Ovary (tissue), 7 donors: ENCODE measurements at regions not wholly inside any gene's neighbourhood (a gene's known extent, or its start where the extent isn't known, plus 50 kb on each side); places are given as distances from the start of the nearest gene placed in this dataset.
A peak's percentile ranks its signal among the peaks of the same experiment; 100 is the strongest.

Experiments used
- DNase-seq, 5 donors: peaks; one replicate each; pipeline ENCODE4 v3.0.0-alpha.2; 2019 to 2020
- H3K27ac ChIP-seq, 2 donors: fragments of 200-600 bp; one replicate each; pipeline versions ENCODE4 v1.5.1 to v1.8.0; 2019 to 2022
- H3K27me3 ChIP-seq: fragments of 200-600 bp; one replicate; pipeline ENCODE4 v1.8.0; 2022
- H3K36me3 ChIP-seq: fragments of 200-600 bp; sonication (generic); one replicate; pipeline ENCODE4 v1.5.1; 2019
- H3K4me1 ChIP-seq: one replicate; pipeline ENCODE4 v1.8.1; 2013; ENCODE audit warnings: mild to moderate bottlenecking, moderate library complexity; ENCODE audit not compliant: insufficient read depth
- H3K4me3 ChIP-seq: fragments of 200-600 bp; sonication (generic); one replicate; pipeline ENCODE4 v1.5.1; 2017
- H3K9me3 ChIP-seq, 2 donors: fragments of 200-600 bp in 1 of 2; sonication (generic) in 1 of 2; one replicate each; pipeline versions ENCODE4 v1.5.1 to v1.8.1; 2013 to 2019; ENCODE audit warnings: mild to moderate bottlenecking in 1 of 2, moderate library complexity in 1 of 2
- EP300 ChIP-seq: sonication (generic); formaldehyde crosslinking; IDR thresholded peaks from one replicate; pipeline ENCODE4 v1.6.1; 2017; ENCODE audit warnings: antibody characterized with exemption
- POLR2A ChIP-seq: fragments of 450-650 bp; IDR thresholded peaks from one replicate; pipeline ENCODE4 v1.6.1; 2017; ENCODE audit warnings: antibody characterized with exemption, mild to moderate bottlenecking, moderate library complexity
- WGBS, 3 donors: extraction: QIAGEN DNeasy Blood & Tissue Kit in 1 of 3; methylation state at CpG; one replicate each; pipeline versions ENCODE4 v1.1.5 to v1.1.7; 2013 to 2017; 5-methylcytosine and 5-hydroxymethylcytosine counted together
- intact Hi-C, 4 donors: fragments of 100-400 bp; cut with DNase I; formaldehyde crosslinking; loops; one replicate each; pipeline versions ENCODE4 v1.11.0 to v1.15.1; 2022 to 2023
- TF ChIP-seq, protein P1 (sequence below), 3 donors: fragments of 450-650 bp in 2 of 3; fragments of 200-600 bp in 1 of 3; IDR thresholded peaks; one replicate each; pipeline versions ENCODE4 v1.5.1 to v1.8.0; 2016 to 2022; ENCODE audit warnings: antibody characterized with exemption in 3 of 3, mild to moderate bottlenecking in 1 of 3
- donor health status: DM: no; HTN: no; CAD: no; lungs with moderate emphysema.
- donor health status: DM: no; HTN: no; CAD: no.
- donor health status: Bipolar disorder and iron deficiency.
- donor health status: DM: no; HTN: no; CAD: no.
- donor health status: DM: yes; HTN: yes; CAD: no.

DNA sequence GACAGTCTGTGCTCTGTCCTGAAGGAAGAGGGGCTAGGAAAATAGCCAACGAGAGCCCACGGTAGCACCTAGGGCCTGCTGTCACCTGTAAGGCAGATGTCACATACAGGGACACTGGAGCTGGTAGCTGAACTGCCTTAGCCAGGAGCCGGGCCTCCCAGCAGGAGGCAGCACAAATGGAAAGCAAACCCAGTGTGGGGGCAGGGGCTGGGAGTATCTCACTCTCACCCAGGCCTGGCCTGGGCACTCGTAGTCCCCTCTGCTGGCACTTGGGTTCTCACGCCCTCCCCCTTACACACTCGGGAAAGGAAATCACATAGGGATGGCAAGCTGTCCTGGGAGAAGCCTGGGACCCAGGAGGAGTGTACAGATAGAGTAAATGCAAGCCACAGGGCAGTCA is 173.1 kb upstream of the CHRNA7 start:
- Histone ChIP-seq H3K27me3 (no peaks in the 10 kb centered on the region), H3K9me3 (no peaks in the 10 kb centered on the region), H3K4me1 (no peaks in the 10 kb centered on the region), H3K36me3 (no peaks in the 10 kb centered on the region), H3K4me3 (no peak overlapping the region), H3K27ac (no peak overlapping the region)
- TF ChIP-seq EP300 (no peak), POLR2A (no peak)
- TF ChIP-seq, protein P1, sequence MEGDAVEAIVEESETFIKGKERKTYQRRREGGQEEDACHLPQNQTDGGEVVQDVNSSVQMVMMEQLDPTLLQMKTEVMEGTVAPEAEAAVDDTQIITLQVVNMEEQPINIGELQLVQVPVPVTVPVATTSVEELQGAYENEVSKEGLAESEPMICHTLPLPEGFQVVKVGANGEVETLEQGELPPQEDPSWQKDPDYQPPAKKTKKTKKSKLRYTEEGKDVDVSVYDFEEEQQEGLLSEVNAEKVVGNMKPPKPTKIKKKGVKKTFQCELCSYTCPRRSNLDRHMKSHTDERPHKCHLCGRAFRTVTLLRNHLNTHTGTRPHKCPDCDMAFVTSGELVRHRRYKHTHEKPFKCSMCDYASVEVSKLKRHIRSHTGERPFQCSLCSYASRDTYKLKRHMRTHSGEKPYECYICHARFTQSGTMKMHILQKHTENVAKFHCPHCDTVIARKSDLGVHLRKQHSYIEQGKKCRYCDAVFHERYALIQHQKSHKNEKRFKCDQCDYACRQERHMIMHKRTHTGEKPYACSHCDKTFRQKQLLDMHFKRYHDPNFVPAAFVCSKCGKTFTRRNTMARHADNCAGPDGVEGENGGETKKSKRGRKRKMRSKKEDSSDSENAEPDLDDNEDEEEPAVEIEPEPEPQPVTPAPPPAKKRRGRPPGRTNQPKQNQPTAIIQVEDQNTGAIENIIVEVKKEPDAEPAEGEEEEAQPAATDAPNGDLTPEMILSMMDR (IDR thresholded peaks at IDR 0.05), result no peak
- intact Hi-C loops, result no loop called here
- WGBS, 3 donors, result 51 to 59% (median 58%) methylated on average over 6 of the region's 6 CpGs
- DNase-seq, result no peak

DNA sequence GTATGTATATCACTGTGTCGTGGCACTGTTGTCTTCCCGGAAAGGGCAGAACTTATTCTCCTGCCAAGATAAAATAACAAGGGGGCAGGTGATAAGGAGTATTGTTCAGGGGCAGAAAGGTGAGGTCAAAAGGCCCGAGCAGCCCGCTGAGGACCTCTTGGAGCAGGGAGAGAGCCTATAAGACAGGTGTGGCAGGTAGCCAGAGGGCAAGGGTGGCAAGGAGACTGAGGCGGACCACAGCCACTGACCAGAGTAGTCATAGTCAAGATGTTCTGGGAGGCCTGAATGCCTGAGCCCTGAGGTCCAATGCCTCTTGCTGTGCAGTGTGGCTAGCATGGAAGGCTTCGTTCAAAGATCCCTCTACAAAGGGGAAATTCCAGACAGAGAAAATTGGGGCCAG is 172.3 kb upstream of the CHRNA7 start:
- no peak for TF ChIP-seq POLR2A
- TF ChIP-seq, protein P1 (IDR thresholded peaks at IDR 0.05), result no peak
- no peak for TF ChIP-seq EP300
- H3K4me3 ChIP-seq, result no peak overlapping the region
- no peaks in the 10 kb centered on the region for H3K4me1 ChIP-seq
- no peaks in the 10 kb centered on the region for H3K9me3 ChIP-seq
- no peak for DNase-seq
- H3K27me3 ChIP-seq, result no peaks in the 10 kb centered on the region
- H3K36me3 ChIP-seq, result no peaks in the 10 kb centered on the region
- 84 to 90% (median 84%) methylated on average over 6 of the region's 6 CpGs for WGBS, 3 donors
- H3K27ac ChIP-seq, result no peak overlapping the region
- intact Hi-C loops, result no loop called here

DNA sequence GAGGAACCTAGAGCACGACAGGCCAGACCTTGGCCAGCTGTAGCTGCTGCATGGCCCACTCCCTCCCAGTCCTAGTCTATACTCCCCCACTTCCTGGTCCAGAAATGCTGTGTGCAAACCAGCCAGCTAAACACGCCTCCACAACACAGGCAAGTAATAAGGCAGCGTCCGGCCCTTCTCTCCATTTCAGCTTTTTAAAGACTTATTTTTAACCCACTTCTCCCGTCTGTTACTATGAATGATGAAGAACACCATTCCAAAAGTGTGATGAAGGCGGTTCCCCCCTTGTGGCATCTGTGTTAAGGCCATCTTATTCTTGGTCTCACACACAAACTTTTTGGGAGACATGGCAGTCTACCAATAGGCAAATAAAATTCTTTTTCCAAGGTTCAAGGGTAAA is 164.1 kb upstream of the CHRNA7 start:
- Histone ChIP-seq H3K27ac (no peak overlapping the region), H3K36me3 (no peaks in the 10 kb centered on the region), H3K4me1 (peaks cover 1% of the 10 kb centered on the region), H3K27me3 (no peaks in the 10 kb centered on the region), H3K9me3 (no peaks in the 10 kb centered on the region), H3K4me3 (no peak overlapping the region)
- TF ChIP-seq EP300 (no peak), POLR2A (no peak)
- TF ChIP-seq, protein P1 (IDR thresholded peaks at IDR 0.05), result no peak
- intact Hi-C loops, result no loop called here
- 18 to 22% (median 20%) methylated on average over 6 of the region's 6 CpGs for WGBS, 3 donors
- no peak for DNase-seq

DNA sequence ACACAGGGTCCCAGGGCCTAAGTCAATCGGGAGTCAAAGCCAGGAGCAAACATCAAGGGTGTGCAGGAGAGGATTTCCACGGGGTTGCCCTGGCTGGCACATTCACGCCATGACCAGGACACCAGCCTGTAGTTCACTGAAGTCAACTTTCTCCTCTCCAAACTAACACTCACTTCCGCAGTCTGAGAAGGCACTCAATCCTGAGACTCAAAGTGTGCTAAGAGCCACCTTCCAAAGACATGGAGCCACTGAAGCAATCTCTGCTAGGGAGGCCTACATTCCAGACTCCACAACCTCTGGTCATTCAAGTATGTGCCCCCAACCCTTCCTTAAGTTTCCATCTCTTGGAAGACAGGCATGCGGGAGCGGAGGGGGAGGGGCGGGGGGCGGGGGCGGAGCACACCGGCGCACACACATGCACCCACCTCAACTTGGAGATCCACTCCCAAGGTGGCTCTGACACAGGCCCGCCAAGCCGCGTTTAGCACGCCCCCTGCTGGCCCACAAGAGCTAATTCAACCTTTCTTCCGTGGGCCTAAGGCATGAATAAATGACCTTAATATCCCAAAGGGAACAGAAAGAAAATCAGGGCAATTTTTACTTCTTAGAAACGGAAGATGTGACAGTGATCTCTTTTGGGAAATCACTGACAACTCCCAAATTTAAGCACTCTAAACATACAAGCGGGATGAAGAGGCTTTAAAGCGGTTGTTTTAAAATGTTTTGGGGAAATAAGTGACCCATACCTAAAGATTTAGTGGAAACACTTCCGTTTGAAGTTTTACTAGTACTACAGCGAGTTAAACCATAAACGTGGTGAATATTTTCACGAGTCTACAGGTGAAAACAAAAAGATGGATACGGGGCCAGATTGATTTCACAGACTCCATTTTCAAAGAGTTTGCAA is 162.5 kb upstream of the CHRNA7 start:
- H3K27ac ChIP-seq, result no peak overlapping the region
- TF ChIP-seq, protein P1 (IDR thresholded peaks at IDR 0.05), result peak in 1 of 3 donors; percentile 24
- TF ChIP-seq POLR2A, result no peak
- H3K4me1 ChIP-seq, result peaks cover 1% of the 10 kb centered on the region
- H3K9me3 ChIP-seq, result no peaks in the 10 kb centered on the region
- intact Hi-C loops, result no loop called here
- H3K27me3 ChIP-seq, result no peaks in the 10 kb centered on the region
- H3K36me3 ChIP-seq, result no peaks in the 10 kb centered on the region
- peak in 4 of 5 donors; percentile 40 to 70 (median 46) for DNase-seq
- H3K4me3 ChIP-seq, result no peak overlapping the region
- 37 to 38% (median 38%) methylated on average over 24 of the region's 24 CpGs for WGBS, 3 donors
